Esophagus muscularis mucosa (tissue), 4 donors: ENCODE measurements at regions not wholly inside any gene's neighbourhood (a gene's known extent, or its start where the extent isn't known, plus 50 kb on each side); places are given as distances from the start of the nearest gene placed in this dataset.

Source experiments
- DNase-seq: peaks from one replicate; pipeline ENCODE4 v3.0.0-alpha.2; 2017; ENCODE audit errors: extremely low spot score
- H3K27ac ChIP-seq, 4 donors: fragments of 200-600 bp; sonication (generic); replicated peaks in 1 of 4; 1 replicate in 3 of 4; 2 replicates in 1 of 4; pipeline ENCODE4 v1.5.1; 2016 to 2019; ENCODE audit warnings: mild to moderate bottlenecking in 1 of 4
- H3K27me3 ChIP-seq, 4 donors: fragments of 200-600 bp; sonication (generic); one replicate each; pipeline versions ENCODE4 v1.5.1 to v1.6.0; 2016 to 2019
- H3K36me3 ChIP-seq, 4 donors: fragments of 200-600 bp; sonication (generic); one replicate each; pipeline ENCODE4 v1.5.1; 2016 to 2019
- H3K4me1 ChIP-seq, 4 donors: fragments of 200-600 bp; sonication (generic); one replicate each; pipeline ENCODE4 v1.5.1; 2016 to 2019
- H3K4me3 ChIP-seq, 4 donors: fragments of 200-600 bp; sonication (generic); 1 replicate in 2 of 4; 2 replicates in 2 of 4; pipeline ENCODE4 v1.5.1; 2016 to 2019; ENCODE audit warnings: mild to moderate bottlenecking in 4 of 4, moderate library complexity in 1 of 4
- H3K9me3 ChIP-seq, 4 donors: fragments of 200-600 bp; sonication (generic); 1 replicate in 3 of 4; 2 replicates in 1 of 4; pipeline ENCODE4 v1.5.1; 2016 to 2019
- EP300 ChIP-seq: sonication (generic); formaldehyde crosslinking; IDR thresholded peaks from one replicate; pipeline ENCODE4 v1.6.1; 2017; ENCODE audit warnings: antibody characterized with exemption
- POLR2A ChIP-seq: fragments of 450-650 bp; IDR thresholded peaks from one replicate; pipeline ENCODE4 v1.6.1; 2017; ENCODE audit warnings: antibody characterized with exemption, moderate library complexity, mild to moderate bottlenecking, low read depth
- POLR2AphosphoS5 ChIP-seq, 2 donors: sonication (generic); formaldehyde crosslinking; IDR thresholded peaks; one replicate each; pipeline ENCODE4 v1.6.1; 2017; ENCODE audit warnings: antibody characterized with exemption in 2 of 2
- WGBS: methylation state at CpG from one replicate; pipeline ENCODE4 v1.1.5; 2018; 5-methylcytosine and 5-hydroxymethylcytosine counted together
- intact Hi-C: fragments of 100-400 bp; cut with DNase I; formaldehyde crosslinking; loops from one replicate; pipeline ENCODE4 v1.15.1; 2023
- TF ChIP-seq, protein P1 (sequence below), 3 experiments: fragments of 200-600 bp in 2 of 3; fragments of 450-650 bp in 1 of 3; sonication (generic) in 2 of 3; IDR thresholded peaks; one replicate each; pipeline ENCODE4 v1.5.1; 2017 to 2019; ENCODE audit warnings: antibody characterized with exemption in 3 of 3, mild to moderate bottlenecking in 2 of 3, moderate library complexity in 1 of 3

- no peaks in the 10 kb centered on the region for H3K9me3 ChIP-seq
- TF ChIP-seq POLR2AphosphoS5 (IDR thresholded peaks at IDR 0.05) = no peak
- TF ChIP-seq, protein P1, sequence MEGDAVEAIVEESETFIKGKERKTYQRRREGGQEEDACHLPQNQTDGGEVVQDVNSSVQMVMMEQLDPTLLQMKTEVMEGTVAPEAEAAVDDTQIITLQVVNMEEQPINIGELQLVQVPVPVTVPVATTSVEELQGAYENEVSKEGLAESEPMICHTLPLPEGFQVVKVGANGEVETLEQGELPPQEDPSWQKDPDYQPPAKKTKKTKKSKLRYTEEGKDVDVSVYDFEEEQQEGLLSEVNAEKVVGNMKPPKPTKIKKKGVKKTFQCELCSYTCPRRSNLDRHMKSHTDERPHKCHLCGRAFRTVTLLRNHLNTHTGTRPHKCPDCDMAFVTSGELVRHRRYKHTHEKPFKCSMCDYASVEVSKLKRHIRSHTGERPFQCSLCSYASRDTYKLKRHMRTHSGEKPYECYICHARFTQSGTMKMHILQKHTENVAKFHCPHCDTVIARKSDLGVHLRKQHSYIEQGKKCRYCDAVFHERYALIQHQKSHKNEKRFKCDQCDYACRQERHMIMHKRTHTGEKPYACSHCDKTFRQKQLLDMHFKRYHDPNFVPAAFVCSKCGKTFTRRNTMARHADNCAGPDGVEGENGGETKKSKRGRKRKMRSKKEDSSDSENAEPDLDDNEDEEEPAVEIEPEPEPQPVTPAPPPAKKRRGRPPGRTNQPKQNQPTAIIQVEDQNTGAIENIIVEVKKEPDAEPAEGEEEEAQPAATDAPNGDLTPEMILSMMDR (IDR thresholded peaks at IDR 0.05) = no peak
- no peak for TF ChIP-seq EP300
- no peak for TF ChIP-seq POLR2A
- no peak overlapping the region for H3K27ac ChIP-seq
- H3K4me3 ChIP-seq = no peak overlapping the region
- H3K36me3 ChIP-seq = no peaks in the 10 kb centered on the region
- peak; percentile 86 for DNase-seq
- intact Hi-C loops = no loop called here
- WGBS = 90% methylated on average over 6 of the region's 6 CpGs
- no peaks in the 10 kb centered on the region for H3K27me3 ChIP-seq
- H3K4me1 ChIP-seq = peaks cover 0 to 23% (median 5%) of the 10 kb centered on the region in 4 donors
These were observed 206.3 kb downstream of the THBS2 start for GRCh38 chr6:169047345-169047744.

GRCh38 chr6:169046483-169047192 is 207.0 kb downstream of the THBS2 start:
- no peak for TF ChIP-seq EP300
- no peak for TF ChIP-seq POLR2A
- TF ChIP-seq, protein P1 (IDR thresholded peaks at IDR 0.05) = no peak
- TF ChIP-seq POLR2AphosphoS5 (IDR thresholded peaks at IDR 0.05) = no peak
- DNase-seq = peak; percentile 79
- Histone ChIP-seq H3K4me3 (no peak overlapping the region), H3K4me1 (peaks cover 0 to 23% (median 5%) of the 10 kb centered on the region in 4 donors), H3K9me3 (no peaks in the 10 kb centered on the region), H3K36me3 (no peaks in the 10 kb centered on the region), H3K27me3 (no peaks in the 10 kb centered on the region), H3K27ac (no peak overlapping the region)
- WGBS = 85% methylated on average over 9 of the region's 10 CpGs
- intact Hi-C loops = no loop called here

DNA sequence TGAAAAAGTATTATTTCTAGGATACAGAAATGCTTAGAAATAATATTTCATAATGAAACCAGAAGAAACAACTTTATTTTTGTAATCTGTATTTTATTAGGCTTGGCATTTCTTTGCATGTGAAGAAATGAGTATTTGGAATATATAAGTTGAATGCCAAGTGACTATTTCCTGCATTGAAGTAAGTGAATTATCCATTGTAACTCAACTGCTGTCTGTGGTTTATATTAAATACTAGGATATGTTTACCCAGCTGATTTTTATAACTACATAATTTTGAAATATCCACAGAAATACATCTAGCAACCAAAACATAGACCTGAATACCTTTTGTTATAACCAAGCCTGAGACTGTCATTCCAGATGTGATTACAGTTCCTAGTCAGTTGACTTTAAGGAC is 207.6 kb downstream of the THBS2 start:
- Histone ChIP-seq H3K4me1 (peaks cover 0 to 23% (median 5%) of the 10 kb centered on the region in 4 donors), H3K27me3 (no peaks in the 10 kb centered on the region), H3K4me3 (no peak overlapping the region), H3K36me3 (no peaks in the 10 kb centered on the region), H3K9me3 (no peaks in the 10 kb centered on the region), H3K27ac (no peak overlapping the region)
- intact Hi-C loops = no loop called here
- TF ChIP-seq POLR2A = no peak
- DNase-seq = no peak

GRCh38 chr6:169045486-169045885 is 208.2 kb downstream of the THBS2 start:
- peak overlapping the region in 2 of 4 donors; percentile 6 to 37 for H3K27ac ChIP-seq
- DNase-seq = peak; percentile 80
- H3K36me3 ChIP-seq = no peaks in the 10 kb centered on the region
- TF ChIP-seq POLR2A = no peak
- TF ChIP-seq, protein P1 (IDR thresholded peaks at IDR 0.05) = no peak
- no peaks in the 10 kb centered on the region for H3K9me3 ChIP-seq
- no peaks in the 10 kb centered on the region for H3K27me3 ChIP-seq
- intact Hi-C loops = no loop called here
- peaks cover 0 to 23% (median 5%) of the 10 kb centered on the region in 4 donors for H3K4me1 ChIP-seq
- 60% methylated on average over 5 of the region's 5 CpGs for WGBS
- no peak overlapping the region for H3K4me3 ChIP-seq

DNA sequence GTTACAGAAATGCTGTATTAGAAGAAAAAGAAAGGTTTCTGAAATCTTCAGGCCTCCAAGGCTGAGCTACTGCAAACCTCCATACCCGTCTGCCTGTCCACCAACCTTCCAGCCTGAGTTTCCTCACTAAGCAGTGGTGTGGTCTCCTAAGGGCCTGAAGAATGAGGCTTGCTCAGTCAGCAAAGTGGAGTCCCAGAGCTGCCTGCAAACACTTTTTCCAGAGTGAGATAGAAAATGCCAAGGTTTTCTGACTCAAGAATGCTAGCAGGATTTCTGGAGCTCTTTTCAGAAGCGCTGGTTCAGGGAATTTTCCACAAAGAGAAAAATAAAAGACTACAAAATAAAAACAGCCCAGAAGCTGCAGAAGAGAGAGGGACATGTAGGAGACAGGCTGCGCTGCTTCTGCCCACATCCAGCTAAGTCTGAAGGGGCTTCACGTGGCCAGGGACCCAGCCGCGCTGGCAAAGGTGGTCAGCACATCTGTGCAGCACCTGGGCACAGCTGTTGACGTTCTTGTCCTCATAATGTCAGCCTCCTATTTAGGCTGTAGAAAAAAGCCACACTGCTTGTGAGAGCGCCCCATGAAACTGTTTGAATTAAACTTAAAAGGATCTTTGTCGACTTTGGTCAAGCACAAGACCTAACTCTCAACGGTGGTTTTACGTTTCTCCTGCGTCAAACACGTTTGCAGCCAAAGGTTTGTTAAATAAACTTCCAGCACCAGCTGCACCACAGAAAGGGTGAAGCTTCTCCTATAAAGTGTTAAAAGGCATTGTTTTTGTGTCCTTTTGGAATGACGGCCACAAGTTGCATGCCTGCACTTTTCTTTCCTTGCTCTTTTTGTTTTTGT is 209.0 kb downstream of the THBS2 start:
- intact Hi-C loops = no loop called here
- TF ChIP-seq POLR2A (no peak), POLR2AphosphoS5 (IDR thresholded peaks at IDR 0.05) (no peak), EP300 (no peak)
- TF ChIP-seq, protein P1 (IDR thresholded peaks at IDR 0.05) = no peak

More for the DNA sequence above, 209.0 kb downstream of the THBS2 start:
- Histone ChIP-seq H3K36me3 (no peaks in the 10 kb centered on the region), H3K4me3 (no peak overlapping the region), H3K4me1 (peaks cover 0 to 23% (median 5%) of the 10 kb centered on the region in 4 donors), H3K27ac (peak overlapping the region in 3 of 4 donors; percentile 6 to 37 (median 20)), H3K27me3 (no peaks in the 10 kb centered on the region), H3K9me3 (no peaks in the 10 kb centered on the region)
- peak; percentile 90 for DNase-seq
- 69% methylated on average over 14 of the region's 14 CpGs for WGBS
